HCT116 (cell line): ENCODE measurements at regions not wholly inside any gene's neighbourhood (a gene's known extent, or its start where the extent isn't known, plus 50 kb on each side); places are given as distances from the start of the nearest gene placed in this dataset.

Experiments used
- ATF3 ChIP-seq: IDR thresholded peaks from 2 replicates; pipeline ENCODE4 v1.6.1; 2012
- CTCF ChIP-seq, 3 experiments: fragments of 200-600 bp in 1 of 3; sonication (generic) in 1 of 3; IDR thresholded peaks in 2 of 3; conservative IDR thresholded peaks in 1 of 3; 2 replicates each; pipeline ENCODE4 v1.5.1; 2012 to 2017; ENCODE audit warnings: low read depth in 2 of 3, low read length in 2 of 3, antibody characterized with exemption in 1 of 3, borderline replicate concordance in 1 of 3, control low read depth in 1 of 3, mild to moderate bottlenecking in 1 of 3, mixed read lengths in 1 of 3, mixed run types in 1 of 3, moderate library complexity in 1 of 3; ENCODE audit not compliant: insufficient read depth in 1 of 3
- EZH2 ChIP-seq: fragments of 200-600 bp; sonication (generic); IDR thresholded peaks from 2 replicates; pipeline ENCODE4 v1.6.1; 2017; ENCODE audit warnings: antibody characterized with exemption, mixed run types
- EZH2phosphoT487 ChIP-seq: fragments of 200-600 bp; IDR thresholded peaks from 2 replicates; pipeline ENCODE4 v1.6.1; 2018; ENCODE audit warnings: antibody characterized with exemption, borderline replicate concordance
- POLR2A ChIP-seq: IDR thresholded peaks from 2 replicates; pipeline ENCODE4 v1.7.0; 2011; ENCODE audit warnings: borderline replicate concordance; ENCODE audit not compliant: insufficient read depth, insufficient read length; ENCODE audit errors: extremely low read depth
- POLR2AphosphoS5 ChIP-seq: IDR thresholded peaks from 2 replicates; pipeline ENCODE4 v1.6.1; 2011; ENCODE audit warnings: mild to moderate bottlenecking, low read depth, low read length, moderate library complexity
- RAD21 ChIP-seq: IDR thresholded peaks from 2 replicates; pipeline ENCODE4 v1.6.1; 2012; ENCODE audit warnings: low read depth, mild to moderate bottlenecking
- REST ChIP-seq: IDR thresholded peaks from 2 replicates; pipeline ENCODE4 v1.6.1; 2012; ENCODE audit warnings: low read depth
- SP1 ChIP-seq: IDR thresholded peaks from 2 replicates; pipeline ENCODE4 v1.6.1; 2012; ENCODE audit warnings: low read depth
- TCF7L2 ChIP-seq: IDR thresholded peaks from 2 replicates; pipeline ENCODE4 v1.7.0; 2011; ENCODE audit warnings: borderline replicate concordance, inconsistent platforms; ENCODE audit not compliant: insufficient read depth, insufficient read length; ENCODE audit errors: extremely low read depth
- ZBTB33 ChIP-seq: IDR thresholded peaks from 2 replicates; pipeline ENCODE4 v1.6.1; 2011; ENCODE audit warnings: mild to moderate bottlenecking, low read length, moderate library complexity; ENCODE audit not compliant: insufficient replicate concordance; ENCODE audit errors: extremely low read depth

GRCh38 chr12:75825686-75826085, 205.9 kb downstream of the PHLDA1 start:
- TF ChIP-seq TCF7L2, result peak; percentile 23
- no peak for TF ChIP-seq EZH2
- no peak for TF ChIP-seq CTCF (IDR thresholded peaks at IDR 0.05 in 2 of 3, conservative IDR thresholded peaks at IDR 0.05 in 1 of 3; ENCODE audit: borderline replicate concordance in 1 of 3, insufficient read depth in 1 of 3, low read depth in 2 of 3, low read length in 2 of 3)
- TF ChIP-seq POLR2AphosphoS5, result peak; percentile 39; the same call in 1 of the 2 replicates
- no peak; the same call in 1 of the 2 replicates for TF ChIP-seq RAD21
- TF ChIP-seq ATF3, result no peak
- TF ChIP-seq EZH2phosphoT487, result no peak
- peak; percentile 96 for TF ChIP-seq SP1
- no peak for TF ChIP-seq REST
- TF ChIP-seq POLR2A, result no peak
- no peak for TF ChIP-seq ZBTB33
